HepG2 (cell line): ENCODE measurements at regions not wholly inside any gene's neighbourhood (a gene's known extent, or its start where the extent isn't known, plus 50 kb on each side); places are given as distances from the start of the nearest gene placed in this dataset.

Experiments
- ARNTL ChIP-seq: sonication (generic); formaldehyde crosslinking; IDR thresholded peaks from 2 replicates; pipeline ENCODE4 v1.4.0; 2020; ENCODE audit warnings: mild to moderate bottlenecking, missing genetic modification reagents
- MAZ ChIP-seq, 2 experiments: sonication (generic) in 1 of 2; formaldehyde crosslinking in 1 of 2; IDR thresholded peaks; 2 replicates each; pipeline versions ENCODE4 v1.5.0 to v1.6.1; 2012 to 2020; ENCODE audit warnings: low read depth in 2 of 2, mild to moderate bottlenecking in 2 of 2, borderline replicate concordance in 1 of 2, improper control_type of control experiment in 1 of 2, low read length in 1 of 2, missing genetic modification reagents in 1 of 2, moderate library complexity in 1 of 2
- RBM22 ChIP-seq: fragments of 200-400 bp; formaldehyde crosslinking; optimal IDR thresholded peaks from 2 replicates; pipeline ENCODE3; 2017; ENCODE audit warnings: mild to moderate bottlenecking, low read length, moderate library complexity
- TF ChIP-seq, protein P1 (sequence below): sonication (generic); formaldehyde crosslinking; IDR thresholded peaks from 2 replicates; pipeline ENCODE4 v1.4.0; 2020; ENCODE audit warnings: missing genetic modification reagents
- TF ChIP-seq, protein P2 (sequence below): sonication (generic); formaldehyde crosslinking; IDR thresholded peaks from 2 replicates; pipeline ENCODE4 v1.4.0; 2020; ENCODE audit warnings: low read depth, mild to moderate bottlenecking, missing genetic modification reagents

DNA sequence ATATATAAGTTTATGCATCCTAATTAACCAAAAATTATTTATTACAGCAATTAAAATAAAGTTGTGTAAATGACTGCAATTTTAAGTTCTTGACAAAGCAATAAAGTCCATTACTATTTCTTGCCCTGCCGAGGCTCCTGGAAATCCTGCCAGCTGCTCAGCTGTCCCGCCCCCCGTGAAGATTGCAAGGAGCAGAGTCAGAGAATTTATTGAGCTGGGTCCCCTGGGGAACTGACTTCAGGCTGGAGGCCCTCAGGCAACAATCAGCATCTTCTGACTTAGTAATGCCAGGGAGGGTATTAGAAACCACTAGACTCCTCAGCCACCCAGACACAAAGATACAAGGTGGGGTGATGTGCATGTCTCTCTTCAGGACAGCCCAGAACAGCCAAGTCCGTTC lies 92.3 kb downstream of the EDN3 start:
- TF ChIP-seq MAZ (IDR thresholded peaks at IDR 0.05; ENCODE audit: borderline replicate concordance, low read depth, low read length) (no peak), MAZ (CRISPR knock-in tag; IDR thresholded peaks at IDR 0.05; ENCODE audit: low read depth) (no peak), RBM22 (no peak), ARNTL (CRISPR knock-in tag) (no peak)
- TF ChIP-seq, protein P1, sequence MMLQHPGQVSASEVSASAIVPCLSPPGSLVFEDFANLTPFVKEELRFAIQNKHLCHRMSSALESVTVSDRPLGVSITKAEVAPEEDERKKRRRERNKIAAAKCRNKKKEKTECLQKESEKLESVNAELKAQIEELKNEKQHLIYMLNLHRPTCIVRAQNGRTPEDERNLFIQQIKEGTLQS (CRISPR knock-in tag): no peak
- TF ChIP-seq, protein P2, sequence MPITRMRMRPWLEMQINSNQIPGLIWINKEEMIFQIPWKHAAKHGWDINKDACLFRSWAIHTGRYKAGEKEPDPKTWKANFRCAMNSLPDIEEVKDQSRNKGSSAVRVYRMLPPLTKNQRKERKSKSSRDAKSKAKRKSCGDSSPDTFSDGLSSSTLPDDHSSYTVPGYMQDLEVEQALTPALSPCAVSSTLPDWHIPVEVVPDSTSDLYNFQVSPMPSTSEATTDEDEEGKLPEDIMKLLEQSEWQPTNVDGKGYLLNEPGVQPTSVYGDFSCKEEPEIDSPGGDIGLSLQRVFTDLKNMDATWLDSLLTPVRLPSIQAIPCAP (CRISPR knock-in tag): no peak
